Keratinocyte (primary cell): ENCODE measurements at regions not wholly inside any gene's neighbourhood (a gene's known extent, or its start where the extent isn't known, plus 50 kb on each side); places are given as distances from the start of the nearest gene placed in this dataset.

Experiments used
- DNase-seq: peaks from one replicate; pipeline ENCODE4 v3.0.0-alpha.2; 2011; ENCODE audit warnings: low read depth, missing footprints, low spot score
- FAIRE-seq: peaks from 2 replicates; lab custom pipeline; 2011; peaks lifted over from hg19 to GRCh38; lab: Jason Lieb, UNC
- H2AFZ ChIP-seq: 2 replicates; pipeline ENCODE4 v1.6.0; 2012; ENCODE audit warnings: low read length, control low read depth, inconsistent platforms; ENCODE audit not compliant: control insufficient read depth
- H3K27ac ChIP-seq: 2 replicates; pipeline ENCODE4 v1.5.1; 2011; ENCODE audit warnings: low read length; ENCODE audit not compliant: control insufficient read depth, insufficient read depth
- H3K27me3 ChIP-seq: 3 replicates; pipeline ENCODE4 v1.6.0; 2011; ENCODE audit warnings: low read length; ENCODE audit not compliant: control insufficient read depth, insufficient read depth; ENCODE audit errors: extremely low read depth
- H3K36me3 ChIP-seq, 2 experiments: 2 replicates in 1 of 2; 3 replicates in 1 of 2; pipeline ENCODE4 v1.5.1; 2011; ENCODE audit warnings: low read length in 2 of 2, mild to moderate bottlenecking in 1 of 2; ENCODE audit not compliant: control insufficient read depth in 2 of 2, insufficient read depth in 2 of 2; ENCODE audit errors: extremely low read depth in 1 of 2
- H3K4me1 ChIP-seq: 3 replicates; pipeline ENCODE4 v1.5.1; 2011; ENCODE audit warnings: low read length; ENCODE audit not compliant: control insufficient read depth, insufficient read depth; ENCODE audit errors: extremely low read depth
- H3K4me2 ChIP-seq: 3 replicates; pipeline ENCODE4 v1.6.0; 2011; ENCODE audit warnings: low read depth, low read length; ENCODE audit not compliant: control insufficient read depth, insufficient read depth; ENCODE audit errors: extremely low read depth
- H3K4me3 ChIP-seq, 3 experiments: fragments of 200-600 bp in 1 of 3; sonication (generic) in 1 of 3; 2 replicates in 2 of 3; 3 replicates in 1 of 3; pipeline ENCODE4 v1.5.1; 2011 to 2016; ENCODE audit warnings: low read length in 3 of 3, mild to moderate bottlenecking in 3 of 3, control low read depth in 2 of 3, inconsistent platforms in 1 of 3, low read depth in 1 of 3, mixed read lengths in 1 of 3, mixed run types in 1 of 3, moderate library complexity in 1 of 3; ENCODE audit not compliant: control insufficient read depth in 2 of 3, insufficient read depth in 2 of 3; ENCODE audit errors: extremely low read depth in 1 of 3
- H3K79me2 ChIP-seq: 2 replicates; pipeline ENCODE4 v1.6.0; 2012; ENCODE audit warnings: low read length; ENCODE audit not compliant: control insufficient read depth, insufficient read depth
- H3K9ac ChIP-seq: 3 replicates; pipeline ENCODE4 v1.6.0; 2011; ENCODE audit warnings: low read length; ENCODE audit not compliant: control insufficient read depth, insufficient read depth; ENCODE audit errors: extremely low read depth
- H3K9me1 ChIP-seq: 3 replicates; pipeline ENCODE4 v1.6.0; 2011; ENCODE audit warnings: low read length; ENCODE audit not compliant: control insufficient read depth, insufficient read depth; ENCODE audit errors: extremely low read depth
- H3K9me3 ChIP-seq: 2 replicates; pipeline ENCODE4 v1.5.1; 2012; ENCODE audit warnings: low read depth, low read length; ENCODE audit not compliant: control insufficient read depth
- H4K20me1 ChIP-seq: 3 replicates; pipeline ENCODE4 v1.6.0; 2011; ENCODE audit warnings: low read length; ENCODE audit not compliant: control insufficient read depth, insufficient read depth; ENCODE audit errors: extremely low read depth
- CTCF ChIP-seq, 3 experiments: IDR thresholded peaks in 1 of 3; conservative IDR thresholded peaks in 1 of 3; optimal IDR thresholded peaks in 1 of 3; 2 replicates in 2 of 3; 3 replicates in 1 of 3; pipeline versions ENCODE3 to v1.5.1; 2011; ENCODE audit warnings: low read length in 3 of 3, mild to moderate bottlenecking in 3 of 3, moderate library complexity in 2 of 3, control low read depth in 1 of 3, inconsistent platforms in 1 of 3; ENCODE audit not compliant: insufficient read depth in 2 of 3; ENCODE audit errors: extremely low read depth in 1 of 3
- EZH2 ChIP-seq: IDR thresholded peaks from one replicate; pipeline ENCODE4 v1.6.1; 2012; ENCODE audit warnings: inconsistent platforms, mild to moderate bottlenecking, low read length, moderate library complexity
- dilution Hi-C: fragments of 300-500 bp; cut with MboI; formaldehyde crosslinking; loops from one replicate; pipeline ENCODE4 v1.7.0; 2020; ENCODE audit warnings: low sequenced_read_pairs; ENCODE audit not compliant: extremely low pct_ligation_motif_present

DNA sequence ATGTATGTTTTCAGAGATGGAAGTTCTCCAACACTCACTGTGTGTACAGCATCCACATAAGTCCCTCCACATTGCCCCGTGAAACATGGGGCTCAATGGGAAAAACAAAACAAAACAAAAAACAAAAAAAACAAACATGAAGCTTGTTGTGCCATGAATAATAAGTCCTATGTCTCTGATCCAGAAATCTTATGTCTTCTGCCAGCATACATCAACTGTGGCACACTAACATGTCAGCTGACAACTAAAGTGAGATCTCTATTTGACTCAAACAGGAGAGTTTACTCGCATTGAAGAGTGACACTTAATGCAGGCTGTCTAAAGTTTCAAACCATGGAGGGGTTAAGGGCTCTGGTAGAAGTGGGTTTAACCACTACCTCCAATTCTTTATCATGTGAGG lies 180.2 kb upstream of the ROBO1 start:
- FAIRE-seq (no peak), DNase-seq (no peak)
- Histone ChIP-seq H3K4me2 (no peak overlapping the region), H3K79me2 (no peaks in the 10 kb centered on the region), H2AFZ (no peak overlapping the region), H3K9ac (no peak overlapping the region), H3K9me1 (no peaks in the 10 kb centered on the region), H3K4me3 (no peak overlapping the region), H3K36me3 (no peaks in the 10 kb centered on the region), H3K27ac (no peak overlapping the region), H4K20me1 (no peaks in the 10 kb centered on the region), H3K27me3 (no peaks in the 10 kb centered on the region), H3K4me1 (no peaks in the 10 kb centered on the region), H3K9me3 (no peaks in the 10 kb centered on the region)
- dilution Hi-C loops, result no loop called here
- no peak for TF ChIP-seq CTCF (optimal IDR thresholded peaks at IDR 0.05 in 1 of 3, IDR thresholded peaks at IDR 0.05 in 1 of 3, conservative IDR thresholded peaks at IDR 0.05 in 1 of 3; ENCODE audit: extremely low read depth in 1 of 3, insufficient read depth in 2 of 3, low read length in 3 of 3)
- TF ChIP-seq EZH2, result no peak

DNA sequence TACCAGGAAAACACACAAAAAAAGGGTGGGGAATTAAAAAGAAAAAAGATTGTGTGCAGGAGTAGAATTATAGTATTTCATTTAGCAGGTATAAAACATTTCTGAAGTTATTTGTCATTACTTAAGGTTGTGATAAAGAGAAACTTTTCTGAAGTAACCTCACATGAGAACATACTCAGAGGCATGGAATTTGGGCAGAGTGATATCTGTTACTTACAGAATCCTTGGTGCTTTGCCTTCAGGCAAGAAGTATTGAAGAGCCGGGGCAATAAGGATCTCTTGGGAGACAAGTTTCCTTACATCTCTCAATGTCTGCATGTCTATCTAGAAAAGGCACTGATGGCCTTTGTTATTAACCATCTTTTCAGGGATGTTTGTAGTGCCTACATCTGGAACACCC lies 179.7 kb upstream of the ROBO1 start:
- FAIRE-seq (no peak), DNase-seq (no peak)
- no peaks in the 10 kb centered on the region for H3K4me1 ChIP-seq
- H3K27ac ChIP-seq, result no peak overlapping the region
- dilution Hi-C loops, result no loop called here
- no peaks in the 10 kb centered on the region for H3K9me1 ChIP-seq
- no peaks in the 10 kb centered on the region for H3K79me2 ChIP-seq
- no peaks in the 10 kb centered on the region for H3K9me3 ChIP-seq
- no peaks in the 10 kb centered on the region for H3K36me3 ChIP-seq
- H3K27me3 ChIP-seq, result no peaks in the 10 kb centered on the region
- no peak overlapping the region for H2AFZ ChIP-seq
- no peak for TF ChIP-seq CTCF (optimal IDR thresholded peaks at IDR 0.05 in 1 of 3, IDR thresholded peaks at IDR 0.05 in 1 of 3, conservative IDR thresholded peaks at IDR 0.05 in 1 of 3; ENCODE audit: extremely low read depth in 1 of 3, insufficient read depth in 2 of 3, low read length in 3 of 3)
- TF ChIP-seq EZH2, result no peak
- no peak overlapping the region for H3K9ac ChIP-seq
- no peak overlapping the region for H3K4me2 ChIP-seq
- H3K4me3 ChIP-seq, result no peak overlapping the region
- no peaks in the 10 kb centered on the region for H4K20me1 ChIP-seq
